Peyer's patch (tissue), 4 donors: ENCODE measurements at regions not wholly inside any gene's neighbourhood (a gene's known extent, or its start where the extent isn't known, plus 50 kb on each side); places are given as distances from the start of the nearest gene placed in this dataset.

Source experiments
- DNase-seq, 3 donors: peaks; one replicate each; pipeline ENCODE4 v3.0.0-alpha.2; 2017 to 2019
- H3K27ac ChIP-seq, 4 donors: fragments of 200-600 bp; sonication (generic); one replicate each; pipeline ENCODE4 v1.5.1; 2016 to 2019
- H3K27me3 ChIP-seq, 2 donors: fragments of 200-600 bp; sonication (generic); one replicate each; pipeline ENCODE4 v1.5.1; 2019
- H3K36me3 ChIP-seq, 3 donors: fragments of 200-600 bp; sonication (generic); one replicate each; pipeline ENCODE4 v1.5.1; 2016 to 2019
- H3K4me1 ChIP-seq, 4 donors: fragments of 200-600 bp; sonication (generic); one replicate each; pipeline ENCODE4 v1.5.1; 2016 to 2019
- H3K4me3 ChIP-seq, 4 donors: fragments of 200-600 bp; sonication (generic); 1 replicate in 3 of 4; 2 replicates in 1 of 4; pipeline ENCODE4 v1.5.1; 2016 to 2019; ENCODE audit warnings: mild to moderate bottlenecking in 1 of 4
- H3K9me3 ChIP-seq, 4 donors: fragments of 200-600 bp; sonication (generic); one replicate each; pipeline ENCODE4 v1.5.1; 2016 to 2019; ENCODE audit warnings: mild to moderate bottlenecking in 1 of 4
- CTCF ChIP-seq, 6 experiments: fragments of 450-650 bp in 4 of 6; fragments of 200-600 bp in 2 of 6; sonication (generic) in 1 of 6; IDR thresholded peaks; one replicate each; pipeline ENCODE4 v1.5.1; 2017 to 2019; ENCODE audit warnings: antibody characterized with exemption in 6 of 6, mild to moderate bottlenecking in 3 of 6, moderate library complexity in 1 of 6
- POLR2A ChIP-seq, 2 donors: fragments of 450-650 bp; IDR thresholded peaks; one replicate each; pipeline ENCODE4 v1.5.1; 2017; ENCODE audit warnings: antibody characterized with exemption in 2 of 2, mild to moderate bottlenecking in 2 of 2, moderate library complexity in 2 of 2

DNA sequence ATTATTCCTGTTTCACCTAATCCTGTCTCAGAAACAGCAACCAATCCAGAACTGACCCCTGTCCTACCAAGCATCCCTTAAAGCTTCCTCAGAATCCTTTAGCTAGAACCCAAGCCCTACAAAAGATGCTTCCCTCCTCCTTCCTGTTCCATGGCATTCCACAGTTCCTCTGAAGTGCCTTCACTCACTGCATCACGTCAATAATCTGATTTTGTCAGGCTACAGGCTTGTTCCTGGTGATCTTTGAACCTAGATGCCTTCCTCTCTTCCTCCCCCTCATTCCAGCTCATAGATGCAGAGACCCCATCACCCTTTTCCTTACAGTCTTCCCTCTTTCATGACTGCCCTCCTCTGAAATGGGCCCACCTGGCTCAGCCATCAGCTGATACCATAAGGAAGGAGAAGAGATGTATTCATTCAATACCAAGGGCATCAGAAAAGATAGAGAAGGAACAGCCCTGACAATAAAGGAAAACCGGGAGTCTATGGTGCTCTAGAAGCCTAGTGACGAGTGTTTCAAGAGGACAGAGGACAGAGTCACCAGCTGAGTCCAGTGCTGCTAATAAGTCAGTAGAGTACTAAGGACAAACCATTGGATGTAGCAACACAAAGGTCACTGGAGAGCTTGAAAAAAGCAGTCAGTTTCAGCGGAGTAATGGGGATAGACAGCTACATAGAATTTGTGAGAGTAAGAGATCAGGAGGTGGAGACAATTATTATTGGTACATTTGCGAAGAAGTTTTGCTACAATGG is 62.5 kb upstream of the SPDEF start:
- H3K9me3 ChIP-seq, result no peaks in the 10 kb centered on the region
- H3K36me3 ChIP-seq, result no peaks in the 10 kb centered on the region
- no peak for DNase-seq
- no peaks in the 10 kb centered on the region for H3K27me3 ChIP-seq
- H3K4me1 ChIP-seq, result no peaks in the 10 kb centered on the region
- TF ChIP-seq CTCF (IDR thresholded peaks at IDR 0.05), result no peak
- no peak for TF ChIP-seq POLR2A (IDR thresholded peaks at IDR 0.05)
- H3K4me3 ChIP-seq, result no peak overlapping the region
- H3K27ac ChIP-seq, result no peak overlapping the region

GRCh38 chr6:34617231-34617630 is 61.1 kb upstream of the SPDEF start:
- H3K9me3 ChIP-seq, result no peaks in the 10 kb centered on the region
- no peak overlapping the region for H3K4me3 ChIP-seq
- no peak for DNase-seq
- H3K27me3 ChIP-seq, result no peaks in the 10 kb centered on the region
- H3K4me1 ChIP-seq, result no peaks in the 10 kb centered on the region
- no peak for TF ChIP-seq POLR2A (IDR thresholded peaks at IDR 0.05)
- no peak for TF ChIP-seq CTCF (IDR thresholded peaks at IDR 0.05)
- H3K27ac ChIP-seq, result no peak overlapping the region
- no peaks in the 10 kb centered on the region for H3K36me3 ChIP-seq

DNA sequence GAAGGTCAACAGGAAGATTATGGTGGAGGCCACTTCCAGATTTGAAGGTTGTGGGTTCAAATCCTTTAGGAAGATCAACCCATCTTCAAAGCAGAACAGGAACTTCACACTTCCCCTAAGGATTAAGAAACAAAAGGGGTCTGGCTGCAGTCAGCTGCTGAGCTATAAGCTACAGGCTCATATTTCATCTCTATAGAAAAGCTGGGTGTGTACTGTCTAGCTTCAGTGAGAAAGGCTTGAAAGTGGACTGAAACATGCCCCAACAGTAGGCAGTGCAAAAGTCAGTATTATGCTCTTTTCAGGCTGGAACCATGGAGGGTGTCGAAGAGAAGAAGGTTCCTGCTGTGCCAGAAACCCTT is 60.1 kb upstream of the SPDEF start:
- H3K4me1 ChIP-seq, result no peaks in the 10 kb centered on the region
- no peak overlapping the region for H3K4me3 ChIP-seq
- no peak for DNase-seq
- H3K27ac ChIP-seq, result no peak overlapping the region
- no peaks in the 10 kb centered on the region for H3K9me3 ChIP-seq
- H3K36me3 ChIP-seq, result no peaks in the 10 kb centered on the region
- TF ChIP-seq POLR2A (IDR thresholded peaks at IDR 0.05) (no peak), CTCF (IDR thresholded peaks at IDR 0.05) (no peak)
- H3K27me3 ChIP-seq, result no peaks in the 10 kb centered on the region

GRCh38 chr6:34615574-34616226 is 59.6 kb upstream of the SPDEF start:
- Histone ChIP-seq H3K27me3 (no peaks in the 10 kb centered on the region), H3K9me3 (no peaks in the 10 kb centered on the region), H3K4me3 (no peak overlapping the region), H3K4me1 (peaks cover 0 to 5% (median 0%) of the 10 kb centered on the region in 4 donors), H3K36me3 (no peaks in the 10 kb centered on the region), H3K27ac (no peak overlapping the region)
- TF ChIP-seq CTCF (IDR thresholded peaks at IDR 0.05), result no peak
- no peak for TF ChIP-seq POLR2A (IDR thresholded peaks at IDR 0.05)
- DNase-seq, result no peak

DNA sequence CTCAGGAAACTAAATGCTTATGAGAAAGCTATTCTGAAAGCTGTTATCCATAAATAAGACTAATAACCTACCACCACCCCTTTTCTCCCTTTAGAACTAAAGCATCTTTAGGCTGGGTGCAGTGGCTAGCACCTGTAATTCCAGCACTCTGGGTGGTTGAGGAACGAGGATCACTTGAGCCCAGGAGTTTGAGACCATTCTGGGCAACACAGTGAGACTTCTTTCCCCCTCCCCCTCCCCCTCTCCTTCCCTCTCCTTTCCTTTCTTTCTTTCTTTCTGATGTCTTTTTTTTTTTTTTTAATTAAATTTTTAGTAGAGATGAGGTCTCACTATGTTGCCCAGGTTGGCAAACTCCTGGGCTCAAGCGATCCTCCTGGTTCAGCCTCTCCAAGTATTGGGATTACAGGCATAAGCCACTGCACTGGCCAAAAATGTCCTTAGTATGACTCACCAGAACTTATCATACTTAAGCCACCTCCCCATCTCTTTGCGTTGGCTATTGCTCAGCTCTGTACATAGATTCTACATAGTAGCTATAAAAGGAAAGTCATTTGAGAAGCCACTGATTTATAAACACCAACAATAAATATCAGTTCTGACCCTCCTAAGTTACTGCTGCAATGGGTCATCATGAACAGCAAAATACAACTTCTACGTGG is 54.8 kb upstream of the SPDEF start:
- H3K36me3 ChIP-seq, result peaks cover 0 to 10% (median 0%) of the 10 kb centered on the region in 3 donors
- H3K27me3 ChIP-seq, result no peaks in the 10 kb centered on the region
- H3K27ac ChIP-seq, result peak overlapping the region in 1 of 4 donors; percentile 15
- H3K4me3 ChIP-seq, result no peak overlapping the region
- peaks cover 0 to 24% (median 0%) of the 10 kb centered on the region in 4 donors for H3K4me1 ChIP-seq
- TF ChIP-seq CTCF (IDR thresholded peaks at IDR 0.05) (no peak), POLR2A (IDR thresholded peaks at IDR 0.05) (no peak)
- H3K9me3 ChIP-seq, result no peaks in the 10 kb centered on the region
- DNase-seq, result no peak
